Kidney epithelial cell (primary cell): ENCODE measurements at regions not wholly inside any gene's neighbourhood (a gene's known extent, or its start where the extent isn't known, plus 50 kb on each side); places are given as distances from the start of the nearest gene placed in this dataset.
A peak's percentile ranks its signal among the peaks of the same experiment; 100 is the strongest.

Source experiments
- DNase-seq: peaks from one replicate; pipeline ENCODE4 v3.0.0-alpha.2; 2010; ENCODE audit warnings: low read depth
- H3K27me3 ChIP-seq: 2 replicates; pipeline ENCODE4 v1.6.0; 2011; ENCODE audit warnings: low read length; ENCODE audit not compliant: control insufficient read depth, insufficient read depth
- H3K36me3 ChIP-seq: 2 replicates; pipeline ENCODE4 v1.5.1; 2011; ENCODE audit warnings: low read length; ENCODE audit not compliant: control insufficient read depth, insufficient read depth
- H3K4me3 ChIP-seq: 2 replicates; pipeline ENCODE4 v1.5.1; 2011; ENCODE audit warnings: low read depth, mild to moderate bottlenecking, control low read depth, low read length
- TF ChIP-seq, protein P1 (sequence below): IDR thresholded peaks from 2 replicates; pipeline ENCODE4 v1.5.1; 2011; ENCODE audit warnings: mild to moderate bottlenecking, moderate library complexity, low read length, control low read depth, inconsistent platforms; ENCODE audit not compliant: insufficient read depth, poor library complexity, severe bottlenecking

DNA sequence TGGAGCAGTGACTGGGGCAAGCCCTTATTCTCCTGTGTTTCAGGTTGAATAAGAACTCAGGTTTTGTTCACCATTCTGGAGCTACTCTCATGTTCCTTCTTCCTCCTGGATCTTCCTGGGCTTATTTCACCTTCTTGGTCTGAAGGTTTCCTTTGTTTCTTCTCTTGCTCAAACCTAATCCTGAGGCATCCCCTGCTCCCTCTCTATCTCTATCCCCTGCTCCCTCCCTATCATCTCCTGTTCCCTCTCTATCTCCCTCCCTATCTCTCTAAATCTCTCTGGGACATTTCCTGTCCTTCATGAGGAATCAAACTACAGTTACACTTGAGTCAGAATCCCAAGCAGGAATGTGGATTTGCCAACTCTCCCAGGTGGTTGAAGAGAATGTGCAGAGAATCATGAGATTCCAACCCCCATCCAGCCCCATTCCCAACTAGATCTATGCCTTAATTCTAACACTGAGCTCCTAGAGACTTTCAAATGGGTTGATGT is 134.9 kb upstream of the ZIC3 start:
- Histone ChIP-seq H3K27me3 (peaks cover 32% of the 10 kb centered on the region), H3K4me3 (no peak overlapping the region), H3K36me3 (no peaks in the 10 kb centered on the region)
- DNase-seq: no peak
- TF ChIP-seq, protein P1, sequence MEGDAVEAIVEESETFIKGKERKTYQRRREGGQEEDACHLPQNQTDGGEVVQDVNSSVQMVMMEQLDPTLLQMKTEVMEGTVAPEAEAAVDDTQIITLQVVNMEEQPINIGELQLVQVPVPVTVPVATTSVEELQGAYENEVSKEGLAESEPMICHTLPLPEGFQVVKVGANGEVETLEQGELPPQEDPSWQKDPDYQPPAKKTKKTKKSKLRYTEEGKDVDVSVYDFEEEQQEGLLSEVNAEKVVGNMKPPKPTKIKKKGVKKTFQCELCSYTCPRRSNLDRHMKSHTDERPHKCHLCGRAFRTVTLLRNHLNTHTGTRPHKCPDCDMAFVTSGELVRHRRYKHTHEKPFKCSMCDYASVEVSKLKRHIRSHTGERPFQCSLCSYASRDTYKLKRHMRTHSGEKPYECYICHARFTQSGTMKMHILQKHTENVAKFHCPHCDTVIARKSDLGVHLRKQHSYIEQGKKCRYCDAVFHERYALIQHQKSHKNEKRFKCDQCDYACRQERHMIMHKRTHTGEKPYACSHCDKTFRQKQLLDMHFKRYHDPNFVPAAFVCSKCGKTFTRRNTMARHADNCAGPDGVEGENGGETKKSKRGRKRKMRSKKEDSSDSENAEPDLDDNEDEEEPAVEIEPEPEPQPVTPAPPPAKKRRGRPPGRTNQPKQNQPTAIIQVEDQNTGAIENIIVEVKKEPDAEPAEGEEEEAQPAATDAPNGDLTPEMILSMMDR: no peak

DNA sequence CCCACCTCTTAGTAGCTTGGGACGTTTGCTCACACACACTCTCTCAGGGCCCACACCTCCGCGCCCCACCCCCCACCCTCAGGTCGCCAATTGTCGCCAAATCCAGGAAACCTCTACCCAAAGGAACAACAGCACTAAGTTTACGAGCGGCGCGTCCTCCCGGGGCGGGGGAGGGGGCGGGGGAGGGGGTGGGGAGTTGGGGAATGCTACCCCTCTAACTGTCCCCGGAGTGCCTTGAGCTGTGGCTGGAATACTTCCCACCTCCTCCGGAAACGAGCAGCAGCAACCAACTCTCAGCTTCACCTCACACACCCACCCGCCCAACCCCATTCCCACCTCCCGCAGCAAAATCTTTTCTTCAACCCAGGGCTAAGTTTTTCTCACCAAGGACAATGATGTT is 135.6 kb upstream of the ZIC3 start:
- no peak overlapping the region for H3K4me3 ChIP-seq
- no peaks in the 10 kb centered on the region for H3K36me3 ChIP-seq
- TF ChIP-seq, protein P1: no peak
- peaks cover 39% of the 10 kb centered on the region for H3K27me3 ChIP-seq
- no peak for DNase-seq

DNA sequence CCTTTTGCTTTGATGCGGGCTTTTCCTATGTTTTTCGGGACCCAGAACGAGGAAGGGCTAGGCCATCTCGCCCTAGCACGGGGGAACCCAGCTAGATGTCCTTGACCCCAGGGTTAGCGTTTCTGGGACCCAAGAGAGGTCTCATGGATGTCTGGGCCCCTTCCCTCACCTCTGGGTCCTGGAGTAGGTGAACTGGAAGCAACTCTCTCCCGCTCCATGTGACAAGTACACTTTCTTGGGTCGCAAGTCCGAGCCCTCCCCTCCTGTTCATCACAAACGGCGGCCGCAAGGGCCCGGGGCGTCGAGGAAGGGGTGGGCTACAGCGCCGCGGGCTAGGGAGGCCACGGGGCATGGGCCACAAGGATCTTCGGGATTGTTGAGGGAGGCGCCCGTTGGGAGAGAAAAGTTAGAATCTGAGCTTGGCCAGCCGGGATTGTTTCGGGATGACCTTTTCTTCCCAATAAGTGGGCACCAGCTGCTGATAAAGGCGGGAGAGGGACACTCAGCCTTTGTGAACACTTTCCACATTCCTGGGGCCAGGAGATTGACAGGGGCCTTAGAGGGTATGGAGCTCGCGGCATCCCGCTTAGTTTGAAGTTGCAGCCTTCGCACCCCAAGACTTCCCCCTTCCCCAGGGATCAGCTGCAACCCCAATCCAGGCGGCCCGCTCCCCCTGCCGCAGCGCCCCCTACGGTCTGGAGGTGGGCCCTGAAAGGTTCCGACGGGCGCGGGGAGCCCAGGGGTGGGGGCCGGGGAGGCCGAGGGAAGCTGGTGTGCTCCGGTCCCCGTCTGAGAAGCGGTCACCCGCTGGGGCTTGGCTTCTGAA is 136.9 kb upstream of the ZIC3 start:
- TF ChIP-seq, protein P1: no peak
- Histone ChIP-seq H3K4me3 (no peak overlapping the region), H3K27me3 (peaks cover 45% of the 10 kb centered on the region), H3K36me3 (no peaks in the 10 kb centered on the region)
- DNase-seq: no peak

DNA sequence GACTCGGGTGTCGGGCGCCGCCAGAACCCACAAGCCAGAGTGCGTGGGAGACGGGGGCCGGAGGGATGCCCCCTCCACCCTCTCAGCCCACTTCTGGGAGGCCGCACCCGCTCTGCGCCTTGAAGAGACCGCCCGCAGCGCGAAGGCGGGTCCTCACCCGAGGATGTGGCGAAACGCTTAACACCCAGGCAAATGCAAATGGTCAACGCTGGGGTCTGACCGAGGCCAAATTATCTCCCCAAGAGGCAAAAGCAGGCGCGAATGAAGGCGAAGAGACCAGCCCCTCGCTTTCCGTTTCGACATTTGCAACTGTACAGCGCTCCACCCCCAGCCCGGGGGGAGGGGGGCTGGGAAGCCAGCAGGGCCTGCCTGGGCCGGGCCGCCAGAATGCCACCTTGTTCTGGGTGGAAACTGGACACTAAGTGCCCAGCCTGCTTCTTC is 137.7 kb upstream of the ZIC3 start:
- peaks cover 45% of the 10 kb centered on the region for H3K27me3 ChIP-seq
- no peaks in the 10 kb centered on the region for H3K36me3 ChIP-seq
- no peak for DNase-seq
- H3K4me3 ChIP-seq: peak overlapping the region; percentile 24
- TF ChIP-seq, protein P1: no peak

DNA sequence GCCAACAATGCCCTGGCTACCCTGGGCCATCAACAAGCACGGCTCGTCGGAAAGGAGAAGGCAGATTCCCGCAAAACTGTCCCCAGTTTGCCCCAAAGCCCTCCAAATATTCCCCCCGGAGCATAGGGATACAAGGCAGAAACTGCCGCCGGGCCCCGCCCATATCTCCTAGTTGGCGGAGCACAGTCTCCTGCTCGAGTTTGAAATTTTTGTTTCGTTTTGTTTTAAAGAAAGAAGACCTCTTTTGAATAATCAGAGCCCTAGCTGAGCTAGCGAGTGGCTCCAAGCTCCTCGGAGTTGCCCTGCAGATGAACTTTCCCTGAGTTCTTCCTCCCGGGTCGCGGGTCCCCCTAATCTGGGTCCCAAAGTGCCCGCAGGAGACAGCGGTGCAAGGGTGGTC is 138.1 kb upstream of the ZIC3 start:
- no peak for DNase-seq
- Histone ChIP-seq H3K36me3 (no peaks in the 10 kb centered on the region), H3K27me3 (peaks cover 45% of the 10 kb centered on the region), H3K4me3 (peak overlapping the region; percentile 24)
- TF ChIP-seq, protein P1: no peak

DNA sequence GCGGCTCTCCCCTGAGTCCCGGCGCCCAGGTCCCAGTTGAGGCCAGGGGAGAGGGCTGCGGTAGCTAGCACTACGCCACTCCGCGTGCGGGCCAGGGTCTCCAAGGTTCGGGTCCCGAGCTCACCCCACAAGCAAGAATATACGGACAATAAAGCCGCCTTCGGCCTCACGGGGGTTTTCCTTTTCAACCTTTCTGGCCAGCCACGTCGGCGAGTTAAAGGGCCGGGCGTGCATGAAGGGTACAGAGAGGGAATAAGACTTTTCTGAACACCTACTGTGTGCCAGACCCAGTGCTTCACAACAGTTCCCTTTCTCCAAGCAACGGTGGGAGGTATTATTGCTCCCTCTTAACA is 138.5 kb upstream of the ZIC3 start:
- Histone ChIP-seq H3K27me3 (peaks cover 45% of the 10 kb centered on the region), H3K4me3 (no peak overlapping the region), H3K36me3 (no peaks in the 10 kb centered on the region)
- no peak for DNase-seq
- TF ChIP-seq, protein P1: no peak
